ENCODE measurements at regions not wholly inside any gene's neighbourhood (a gene's known extent, or its start where the extent isn't known, plus 50 kb on each side); places are given as distances from the start of the nearest gene placed in this dataset.

DNA sequence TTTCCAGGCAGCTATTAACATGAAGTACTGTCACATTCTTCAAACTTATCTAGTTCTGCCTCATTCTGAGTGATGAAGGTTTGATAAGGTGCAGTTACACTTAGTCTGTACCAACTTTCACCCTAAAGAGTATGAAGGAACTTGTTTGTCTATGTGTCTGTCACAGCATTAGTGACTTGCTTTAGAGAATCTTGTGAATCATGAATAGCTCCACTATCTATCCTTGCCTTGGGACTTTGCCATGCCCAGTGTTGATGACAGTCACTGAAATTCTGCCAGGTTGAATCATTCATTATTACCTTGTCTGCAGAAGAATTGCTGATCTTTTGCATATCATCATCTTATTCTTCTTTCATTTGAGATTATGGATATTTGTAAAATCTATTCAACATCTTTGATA lies 50.9 kb upstream of the A1CF start:
- no peak for DNase-seq (ENCODE audit: low read depth in 4 of 4, low spot score in 3 of 4)

DNA sequence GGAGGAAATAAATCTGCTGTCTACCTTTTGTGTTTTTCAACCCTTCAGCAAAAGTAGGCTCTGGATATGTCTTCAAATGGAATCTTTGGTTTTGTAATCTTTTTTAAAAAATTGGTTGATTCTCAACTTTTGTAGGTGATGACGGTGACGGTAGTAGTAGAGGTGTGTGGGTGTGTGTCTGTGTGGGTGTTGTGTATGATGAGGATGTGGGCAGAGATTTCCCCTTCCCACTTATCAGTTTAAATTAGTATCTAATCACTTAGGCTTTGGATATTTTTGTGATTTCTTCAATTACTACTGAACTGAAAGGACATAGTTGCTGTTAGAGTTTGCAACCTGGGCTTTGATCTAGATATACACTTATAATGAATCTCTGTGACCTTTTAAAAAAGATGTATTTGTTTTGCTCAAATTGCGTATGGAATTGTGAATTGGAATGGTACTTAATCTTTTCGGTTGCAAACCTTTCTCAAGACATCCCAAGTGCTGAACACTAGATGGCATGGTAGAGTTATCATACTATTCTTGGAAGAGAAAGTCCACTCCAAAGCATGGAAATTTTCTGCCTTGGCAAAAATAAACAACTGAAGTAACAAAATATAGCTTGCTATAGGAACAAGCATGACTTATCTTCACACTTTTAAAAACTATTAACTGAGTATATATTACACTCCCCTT lies 51.9 kb upstream of the A1CF start:
- DNase-seq (ENCODE audit: low read depth in 4 of 4, low spot score in 3 of 4) = peak; percentile 2 to 24 (median 6)

DNA sequence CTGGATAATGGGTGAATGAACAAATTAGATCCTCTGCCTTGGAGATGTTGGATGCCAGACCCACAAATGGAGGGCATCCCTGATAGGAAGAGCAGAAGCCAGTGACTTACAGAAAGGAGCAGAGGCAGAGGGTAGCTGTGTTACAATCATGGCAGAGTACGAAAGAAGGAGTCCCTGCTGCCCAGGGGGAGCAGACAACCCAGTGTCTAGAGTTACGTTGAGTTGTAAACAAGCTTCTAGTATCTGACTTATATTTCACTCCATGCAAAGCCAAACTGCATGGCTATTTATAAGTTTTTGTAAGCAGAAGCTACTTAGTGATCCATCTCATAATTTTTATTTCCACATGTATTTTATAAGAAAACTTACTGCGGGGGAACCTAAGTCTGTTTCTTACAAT lies 56.2 kb upstream of the A1CF start:
- DNase-seq (ENCODE audit: low read depth in 4 of 4, low spot score in 3 of 4) = no peak

DNA sequence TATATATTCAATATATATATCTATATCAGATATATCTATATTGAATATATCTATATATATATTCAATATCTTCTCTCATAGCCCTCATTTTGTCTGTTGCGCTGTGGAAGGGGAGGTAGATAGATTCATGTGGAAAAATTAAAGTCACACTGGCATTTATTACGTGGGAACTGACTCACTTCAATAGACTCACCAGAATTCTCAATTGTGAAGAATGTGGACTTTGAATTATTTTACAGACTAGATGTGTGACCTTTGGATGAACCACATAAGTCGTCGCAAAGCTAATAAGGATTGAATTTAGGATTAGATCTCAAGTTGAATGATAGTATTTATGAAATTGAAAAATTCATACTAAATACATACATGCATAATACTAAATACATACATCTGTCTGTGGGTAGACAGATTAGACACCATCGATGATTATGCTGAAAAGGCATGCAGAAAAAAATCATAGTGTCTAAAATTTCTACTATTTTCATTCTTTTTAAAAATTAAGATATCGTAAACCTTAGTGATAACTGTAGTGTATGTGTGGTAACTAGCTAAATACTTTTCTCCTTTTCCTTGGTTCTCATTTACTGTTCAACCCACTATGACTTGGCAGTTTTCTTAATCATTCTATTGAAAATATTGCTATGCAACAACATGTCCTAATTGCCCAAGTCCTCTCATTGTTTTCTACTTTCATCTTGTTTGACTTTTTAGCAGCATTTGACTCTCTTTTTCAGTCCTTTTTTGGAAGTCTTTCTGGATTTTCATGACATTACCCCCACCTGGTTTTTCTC lies 61.8 kb upstream of the A1CF start:
- DNase-seq (ENCODE audit: low read depth in 4 of 4, low spot score in 3 of 4) = no peak

DNA sequence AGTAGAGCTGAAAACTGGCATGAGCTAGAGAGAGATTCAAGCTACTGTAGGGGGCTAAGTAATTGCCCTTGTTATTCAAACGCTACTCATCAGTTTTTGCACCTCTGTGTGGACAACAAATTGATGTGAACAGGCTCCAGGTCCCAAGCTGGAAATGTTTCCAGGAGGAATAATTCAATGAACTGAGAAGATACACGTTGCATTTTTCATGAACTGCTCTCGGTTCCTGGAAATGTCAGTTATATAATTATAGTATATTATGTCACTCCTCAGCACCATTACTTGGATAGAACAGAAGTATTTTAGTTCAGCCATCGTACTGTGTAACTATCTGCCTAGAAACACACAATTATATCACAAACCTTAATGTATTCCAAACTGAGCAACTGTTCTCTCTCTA lies 65.9 kb upstream of the A1CF start:
- no peak for DNase-seq (ENCODE audit: low read depth in 4 of 4, low spot score in 3 of 4)

DNA sequence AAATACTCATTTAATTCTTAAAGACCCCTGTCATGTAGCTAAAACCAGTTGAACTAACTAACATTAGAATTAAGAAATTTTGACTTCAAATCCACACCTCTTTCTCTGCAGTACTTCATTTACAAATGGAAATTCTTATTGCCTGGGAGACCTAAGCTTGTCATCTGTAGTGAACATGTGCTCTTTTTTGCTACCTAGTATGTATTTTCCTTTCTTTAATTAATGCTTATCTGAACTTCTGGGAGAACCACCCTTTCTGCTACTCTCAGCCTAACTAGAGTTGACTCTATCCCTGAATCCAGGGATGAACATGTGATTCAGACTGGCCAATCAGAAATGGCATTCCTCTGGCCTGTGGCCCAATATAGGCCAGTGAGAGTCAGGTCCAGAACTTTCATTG lies 75.9 kb upstream of the A1CF start:
- no peak for DNase-seq (ENCODE audit: low read depth in 4 of 4, low spot score in 3 of 4)

DNA sequence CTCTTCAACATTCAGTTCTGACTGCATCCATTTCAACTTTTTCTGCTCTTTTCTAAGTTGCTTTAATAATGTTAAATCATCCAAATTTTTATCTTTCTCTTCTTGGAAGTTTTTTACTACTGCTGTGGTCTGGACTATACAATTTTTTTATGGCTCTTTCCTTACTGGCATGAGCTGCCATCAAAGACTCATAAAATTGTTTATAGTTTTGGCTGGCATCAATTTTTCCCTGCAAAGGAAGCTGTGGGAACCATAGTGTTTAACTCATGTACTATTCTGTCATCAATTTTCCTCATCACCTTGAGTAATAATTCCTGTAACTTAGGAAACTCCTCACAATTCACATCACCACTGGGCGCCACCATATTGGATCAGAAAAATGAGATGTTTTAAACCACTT lies 77.6 kb upstream of the A1CF start:
- no peak for DNase-seq (ENCODE audit: low read depth in 4 of 4, low spot score in 3 of 4)

DNA sequence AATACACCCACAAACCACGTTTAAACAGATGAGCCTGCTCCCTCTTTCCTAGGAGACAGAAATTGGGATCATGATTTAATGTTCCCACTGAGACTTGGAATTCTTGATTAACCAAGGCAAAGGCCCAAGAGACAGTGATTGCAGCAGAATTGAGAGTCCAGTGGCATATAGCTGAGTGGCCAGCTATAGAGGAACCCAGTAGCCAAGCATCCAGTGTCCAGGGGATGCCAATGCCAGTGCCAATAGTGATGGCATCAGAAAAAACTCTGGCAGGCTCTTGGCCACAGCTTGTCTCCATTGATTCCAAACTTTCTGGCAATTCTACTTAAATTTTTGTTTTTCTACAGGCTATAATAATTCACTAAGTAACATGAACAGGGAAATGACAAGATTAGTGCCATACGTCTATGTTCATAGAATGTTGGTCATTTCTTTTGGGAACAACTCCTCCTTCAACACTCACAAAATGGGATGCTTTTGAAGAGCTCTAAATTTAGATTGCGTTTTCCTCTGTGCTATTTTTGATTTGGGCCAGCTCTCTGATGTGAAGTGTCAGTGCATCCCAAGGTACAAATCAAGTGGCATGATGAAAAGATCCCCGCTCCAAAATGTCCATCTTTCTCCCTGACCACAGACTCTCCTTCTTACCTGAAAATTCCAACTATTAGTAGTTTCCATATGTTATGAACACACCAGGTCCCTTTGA lies 83.1 kb upstream of the A1CF start:
- no peak for DNase-seq (ENCODE audit: low read depth in 4 of 4, low spot score in 3 of 4)

DNA sequence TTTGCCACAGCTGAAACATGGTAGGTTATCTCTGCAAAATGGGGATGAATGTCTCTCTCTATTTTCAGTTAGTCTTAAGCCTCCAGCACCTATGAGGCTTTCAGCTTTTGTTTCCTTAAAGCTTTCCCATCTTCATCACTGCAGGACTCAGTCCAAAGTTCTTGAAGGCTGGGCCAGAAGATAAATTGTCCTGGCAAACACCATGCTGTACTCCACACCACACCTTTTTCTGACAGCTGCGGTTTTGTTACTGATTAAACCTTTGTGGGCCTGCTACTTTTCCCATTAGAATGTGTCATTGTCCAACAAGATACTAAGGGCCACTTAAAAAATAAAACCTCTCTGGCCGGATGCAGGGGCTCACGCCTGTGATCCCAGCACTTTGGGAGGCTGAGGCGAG lies 87.2 kb upstream of the A1CF start:
- no peak for DNase-seq (ENCODE audit: low read depth in 4 of 4, low spot score in 3 of 4)

DNA sequence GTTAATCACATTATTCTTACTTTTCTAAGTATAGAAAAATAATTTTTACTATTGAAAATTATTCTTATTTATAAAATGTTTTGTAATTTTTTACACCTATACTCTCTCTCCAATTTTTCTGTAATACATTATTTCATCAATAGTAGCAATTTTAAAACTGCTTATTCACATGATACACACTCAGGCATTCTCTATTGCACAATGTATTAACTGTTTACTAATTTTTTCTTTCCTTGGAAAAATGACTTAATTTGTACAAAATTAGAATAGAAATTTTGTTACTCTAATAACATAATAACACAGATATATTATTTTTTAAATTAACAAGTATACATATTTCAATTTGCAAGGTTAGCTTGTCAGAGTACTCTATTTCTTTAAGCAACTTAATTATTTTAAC lies 92.9 kb upstream of the PRKG1 start:
- no peak for DNase-seq (ENCODE audit: low read depth in 4 of 4, low spot score in 3 of 4)

DNA sequence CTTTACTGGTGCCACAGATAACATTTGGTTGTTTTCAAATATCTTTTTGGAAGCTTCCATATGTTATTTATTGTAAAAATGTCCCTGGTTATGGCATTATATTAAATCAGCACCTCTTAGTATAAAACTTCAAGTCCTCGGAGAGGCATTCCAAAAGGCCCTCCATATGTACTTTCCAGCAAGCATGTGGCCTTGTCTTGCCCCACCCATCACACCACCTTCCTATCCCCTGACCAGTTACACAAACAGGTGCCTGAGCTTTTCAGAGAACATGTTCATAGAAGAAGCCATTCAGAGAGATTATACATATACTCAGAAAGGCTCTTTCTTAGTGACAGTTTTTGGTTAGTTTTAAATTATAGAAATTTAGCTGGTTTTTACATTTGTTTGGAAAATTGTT lies 92.4 kb upstream of the PRKG1 start:
- no peak for DNase-seq (ENCODE audit: low read depth in 4 of 4, low spot score in 3 of 4)

DNA sequence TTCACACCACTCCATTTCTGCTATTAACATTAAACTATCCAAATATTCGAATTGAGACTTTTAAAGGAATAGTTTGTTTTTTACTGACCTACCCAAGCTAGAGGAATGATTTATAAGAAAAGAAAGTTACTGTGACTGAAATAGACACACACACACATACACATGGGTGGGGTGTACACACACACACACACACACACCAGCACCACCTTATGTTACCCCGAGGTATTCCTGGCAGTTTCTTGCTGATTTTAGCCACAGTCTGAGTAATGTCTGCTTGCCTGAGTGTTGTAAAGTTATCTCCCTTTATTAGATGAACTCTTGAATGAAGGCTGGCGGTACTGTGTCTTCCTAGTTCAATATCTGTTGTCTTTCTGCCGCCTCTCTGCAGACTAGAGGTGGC lies 91.3 kb upstream of the PRKG1 start:
- no peak for DNase-seq (ENCODE audit: low read depth in 4 of 4, low spot score in 3 of 4)

DNA sequence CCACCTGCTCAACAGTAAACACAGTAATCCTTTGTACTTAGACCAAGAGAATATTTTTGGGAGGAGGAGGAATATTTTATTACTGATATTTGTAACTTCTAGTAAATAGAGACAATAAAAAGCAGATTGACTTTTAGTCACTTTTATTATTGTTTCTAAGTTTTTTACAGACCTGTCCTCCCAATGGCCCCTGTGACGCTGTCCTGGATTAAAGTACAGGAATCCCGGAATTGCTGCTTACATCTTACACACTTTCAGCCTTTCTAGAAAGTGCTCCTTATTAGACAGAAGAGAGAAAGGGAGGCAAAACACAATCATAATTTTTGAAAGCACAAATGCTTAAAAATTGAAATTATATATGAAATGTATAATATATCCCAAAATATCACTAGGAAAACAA lies 86.4 kb upstream of the PRKG1 start:
- DNase-seq (ENCODE audit: low read depth in 4 of 4, low spot score in 3 of 4) = no peak

DNA sequence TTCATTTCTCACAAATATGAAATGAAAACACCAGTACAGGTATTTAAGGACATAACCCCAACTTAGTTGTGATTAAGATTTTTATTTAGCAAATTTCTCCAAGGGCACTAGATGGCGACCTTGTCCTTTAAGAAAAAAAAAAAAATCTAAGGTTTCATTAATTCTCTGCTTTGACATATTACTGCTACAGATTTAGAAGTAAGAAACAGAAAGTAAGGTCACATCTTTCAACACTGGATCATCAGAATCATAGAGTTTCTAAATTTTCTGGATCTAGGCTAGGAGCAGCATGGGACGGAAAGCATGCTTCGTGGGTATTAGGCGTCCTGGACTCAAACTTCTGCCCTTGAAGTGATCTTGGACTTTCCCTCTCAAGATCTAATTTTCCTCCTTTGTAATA lies 85.5 kb upstream of the PRKG1 start:
- no peak for DNase-seq (ENCODE audit: low read depth in 4 of 4, low spot score in 3 of 4)

DNA sequence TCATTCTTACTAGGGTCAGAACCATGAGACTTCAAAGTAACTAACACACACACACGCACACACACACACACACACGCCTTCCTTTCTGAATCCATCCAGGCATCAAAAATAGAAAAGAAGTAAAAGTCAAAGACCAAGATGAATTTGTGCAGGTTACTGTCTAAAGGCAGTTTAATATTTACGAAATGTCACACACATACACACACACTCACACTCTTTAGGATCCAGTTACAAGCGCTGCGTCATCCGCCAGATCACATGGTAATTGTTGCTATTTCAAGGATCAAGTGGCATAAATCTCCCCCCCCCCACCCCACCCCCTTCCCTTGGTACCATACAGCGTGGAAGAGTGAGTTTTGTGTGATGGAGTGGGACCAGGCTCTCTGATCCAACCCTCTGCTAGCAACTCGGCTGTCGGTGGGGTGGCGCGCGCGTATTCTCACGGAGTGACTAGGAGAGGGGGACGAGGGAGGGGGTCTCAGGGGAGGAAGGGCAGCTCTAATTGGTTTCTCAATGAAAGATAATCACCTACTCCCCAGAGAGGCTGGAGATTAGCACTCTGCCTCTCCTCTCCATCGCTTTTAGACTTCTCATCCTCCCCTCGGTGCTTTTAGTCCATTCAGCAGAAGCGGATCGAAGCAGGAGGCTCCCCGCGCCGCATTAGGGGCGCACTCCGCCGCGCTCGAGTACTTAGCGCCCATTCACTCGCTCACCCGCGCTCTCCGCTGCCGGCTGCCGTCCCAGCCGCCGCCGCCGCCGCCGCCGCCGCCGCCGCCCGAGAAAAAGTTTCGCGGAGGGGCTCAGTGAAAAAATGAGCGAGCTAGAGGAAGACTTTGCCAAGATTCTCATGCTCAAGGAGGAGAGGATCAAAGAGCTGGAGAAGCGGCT lies 83.5 kb upstream of the PRKG1 start:
- DNase-seq (ENCODE audit: low read depth in 4 of 4, low spot score in 3 of 4) = peak in 3 of 4 donors; percentile 51 to 57 (median 56)

DNA sequence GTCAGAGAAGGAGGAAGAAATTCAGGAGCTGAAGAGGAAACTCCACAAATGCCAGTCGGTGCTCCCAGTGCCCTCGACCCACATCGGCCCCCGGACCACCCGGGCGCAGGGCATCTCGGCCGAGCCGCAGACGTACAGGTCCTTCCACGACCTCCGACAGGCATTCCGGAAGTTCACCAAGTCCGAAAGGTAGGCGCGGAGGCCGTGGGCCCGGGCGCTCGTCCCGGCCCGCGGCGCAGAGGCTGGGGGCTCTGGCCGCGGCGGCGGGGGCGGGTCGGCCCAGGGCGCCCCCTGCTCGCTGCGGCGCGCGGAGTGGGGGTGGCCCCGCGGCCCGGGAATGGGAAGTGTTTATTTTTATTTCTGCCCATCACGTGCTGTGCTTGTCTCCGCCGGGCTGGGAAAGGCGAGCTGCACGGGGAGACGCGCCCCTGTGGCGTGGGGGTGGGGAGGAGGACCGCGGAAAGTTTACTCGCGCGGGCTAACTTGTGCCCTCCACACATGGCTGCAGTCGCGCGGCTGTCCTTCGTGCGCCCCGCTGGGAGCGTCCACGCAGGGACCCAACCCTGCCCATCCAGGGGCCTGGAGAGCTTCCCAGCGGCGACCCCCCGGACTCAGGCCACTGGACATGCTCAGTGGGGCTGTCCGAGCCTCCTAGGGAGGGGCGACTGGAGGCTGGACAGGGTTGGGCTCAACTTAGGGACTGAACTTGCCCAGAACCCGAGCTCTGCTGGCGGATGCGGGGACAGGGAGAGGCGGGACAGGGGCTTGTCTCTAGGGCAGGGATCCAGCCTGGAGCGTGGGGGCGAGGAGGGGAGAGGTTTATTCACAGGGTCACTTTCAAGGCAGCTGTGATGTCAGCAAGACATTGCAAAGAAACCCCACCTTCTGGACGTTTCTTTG lies 82.6 kb upstream of the PRKG1 start:
- peak in 3 of 4 donors; percentile 30 to 58 (median 46) for DNase-seq (ENCODE audit: low read depth in 4 of 4, low spot score in 3 of 4)

DNA sequence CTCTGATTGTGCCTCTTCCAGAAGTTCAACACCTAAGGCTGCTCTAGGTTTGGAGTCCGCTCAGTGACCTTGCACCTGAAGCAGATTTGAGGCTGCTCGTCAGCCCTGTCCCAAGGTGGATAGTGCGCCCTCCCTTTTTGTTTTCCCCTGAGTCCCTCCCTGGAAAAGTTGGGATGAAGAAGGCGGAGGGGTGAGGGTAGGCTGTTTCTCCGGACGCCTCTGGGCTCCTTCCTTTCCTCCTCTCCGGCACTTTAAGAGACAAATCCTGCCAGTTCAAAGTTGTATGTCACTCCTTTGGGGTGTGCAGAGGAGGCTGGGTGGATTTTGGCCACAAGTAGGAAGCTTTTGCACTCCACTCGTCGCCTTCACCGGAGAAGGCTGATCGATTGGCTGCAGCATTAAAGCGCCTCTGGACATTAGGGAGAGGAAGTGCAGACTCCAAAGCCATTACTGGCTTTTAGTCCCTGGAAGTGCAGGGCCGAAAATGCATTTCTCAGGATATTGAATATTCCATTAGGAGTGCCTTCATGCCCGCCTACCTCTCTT lies 81.9 kb upstream of the PRKG1 start:
- peak in 1 of 4 donors; percentile 14 for DNase-seq (ENCODE audit: low read depth in 4 of 4, low spot score in 3 of 4)

DNA sequence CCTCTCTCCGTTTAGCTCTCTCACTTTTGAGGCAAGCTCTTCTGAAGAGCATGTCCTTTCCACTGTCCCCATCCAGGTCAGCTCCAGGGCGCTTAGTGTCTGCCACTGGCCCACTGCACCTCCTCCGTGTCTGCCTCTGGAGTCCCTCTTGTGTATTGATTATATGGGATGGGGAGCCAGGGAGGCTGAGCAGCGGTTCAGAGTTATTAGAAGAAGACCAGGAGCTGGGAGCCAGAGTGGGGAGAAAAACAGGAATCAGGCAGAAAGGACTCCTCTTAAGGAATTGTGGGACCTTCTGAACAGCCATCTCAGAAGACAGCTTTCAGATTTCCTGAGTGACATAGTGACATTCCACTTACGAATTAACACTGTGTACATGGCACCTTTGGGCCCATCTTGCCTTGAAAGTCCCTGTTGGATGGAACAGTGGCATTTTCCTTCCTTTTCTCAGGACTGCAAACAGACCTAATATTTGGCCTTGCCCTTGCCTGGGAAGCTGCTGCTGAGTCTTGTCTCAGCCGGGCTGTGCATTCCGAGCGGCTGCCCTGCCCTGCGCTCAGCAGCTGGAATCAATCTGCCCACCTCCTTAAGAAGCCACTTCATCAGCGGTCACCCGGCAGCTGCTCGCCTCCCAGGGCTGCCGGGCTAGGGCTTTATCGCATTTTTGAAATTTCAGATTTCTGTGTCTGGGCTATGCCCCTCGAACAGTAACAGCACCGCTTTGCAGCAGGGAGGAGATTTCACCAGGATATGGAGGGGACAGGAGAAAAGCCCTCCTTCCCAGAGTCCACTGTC lies 81.1 kb upstream of the PRKG1 start:
- DNase-seq (ENCODE audit: low read depth in 4 of 4, low spot score in 3 of 4) = peak in 1 of 4 donors; percentile 31
